AG09309 (cell line): ENCODE measurements at regions not wholly inside any gene's neighbourhood (a gene's known extent, or its start where the extent isn't known, plus 50 kb on each side); places are given as distances from the start of the nearest gene placed in this dataset.
A peak's percentile ranks its signal among the peaks of the same experiment; 100 is the strongest.
"Not testable (repeated sequence)": the region's sequence is repeated elsewhere in the genome, so short reads cannot be mapped to it uniquely, and the experiment has no call there.

ENCODE experiments used
- DNase-seq: peaks from one replicate; pipeline ENCODE4 v3.0.0-alpha.2; 2010; ENCODE audit warnings: low read depth
- H3K4me3 ChIP-seq: 2 replicates; pipeline ENCODE4 v1.5.1; 2011; ENCODE audit warnings: mild to moderate bottlenecking, low read depth, low read length, moderate library complexity; ENCODE audit not compliant: control insufficient read depth
- TF ChIP-seq, protein P1 (sequence below): IDR thresholded peaks from 2 replicates; pipeline ENCODE4 v1.5.1; 2011; ENCODE audit warnings: mild to moderate bottlenecking, low read depth, low read length, inconsistent platforms; ENCODE audit not compliant: insufficient read depth, control insufficient read depth; ENCODE audit errors: missing control alignments

DNA sequence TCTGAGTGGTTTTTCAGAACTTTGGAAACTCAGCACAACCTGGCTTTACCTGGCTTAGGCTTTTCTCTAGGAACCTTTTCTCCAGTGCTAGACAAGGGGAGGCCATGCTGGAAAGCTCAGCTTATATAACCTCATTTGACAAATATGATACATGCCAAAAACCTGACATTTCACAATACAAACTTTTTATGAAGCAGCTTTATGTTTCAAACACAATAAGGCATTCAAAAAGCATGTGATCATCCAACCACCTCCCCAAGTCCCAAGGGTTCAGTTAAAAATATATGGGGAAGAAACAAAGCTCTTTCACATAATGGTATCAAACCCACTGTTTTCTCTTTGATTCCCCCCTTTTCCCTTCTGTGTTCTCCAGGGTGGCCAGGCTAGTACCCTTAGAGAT lies 63.7 kb downstream of the ZC3H11B start:
- no peak overlapping the region for H3K4me3 ChIP-seq
- TF ChIP-seq, protein P1, sequence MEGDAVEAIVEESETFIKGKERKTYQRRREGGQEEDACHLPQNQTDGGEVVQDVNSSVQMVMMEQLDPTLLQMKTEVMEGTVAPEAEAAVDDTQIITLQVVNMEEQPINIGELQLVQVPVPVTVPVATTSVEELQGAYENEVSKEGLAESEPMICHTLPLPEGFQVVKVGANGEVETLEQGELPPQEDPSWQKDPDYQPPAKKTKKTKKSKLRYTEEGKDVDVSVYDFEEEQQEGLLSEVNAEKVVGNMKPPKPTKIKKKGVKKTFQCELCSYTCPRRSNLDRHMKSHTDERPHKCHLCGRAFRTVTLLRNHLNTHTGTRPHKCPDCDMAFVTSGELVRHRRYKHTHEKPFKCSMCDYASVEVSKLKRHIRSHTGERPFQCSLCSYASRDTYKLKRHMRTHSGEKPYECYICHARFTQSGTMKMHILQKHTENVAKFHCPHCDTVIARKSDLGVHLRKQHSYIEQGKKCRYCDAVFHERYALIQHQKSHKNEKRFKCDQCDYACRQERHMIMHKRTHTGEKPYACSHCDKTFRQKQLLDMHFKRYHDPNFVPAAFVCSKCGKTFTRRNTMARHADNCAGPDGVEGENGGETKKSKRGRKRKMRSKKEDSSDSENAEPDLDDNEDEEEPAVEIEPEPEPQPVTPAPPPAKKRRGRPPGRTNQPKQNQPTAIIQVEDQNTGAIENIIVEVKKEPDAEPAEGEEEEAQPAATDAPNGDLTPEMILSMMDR: no peak
- peak; percentile 37 for DNase-seq

DNA sequence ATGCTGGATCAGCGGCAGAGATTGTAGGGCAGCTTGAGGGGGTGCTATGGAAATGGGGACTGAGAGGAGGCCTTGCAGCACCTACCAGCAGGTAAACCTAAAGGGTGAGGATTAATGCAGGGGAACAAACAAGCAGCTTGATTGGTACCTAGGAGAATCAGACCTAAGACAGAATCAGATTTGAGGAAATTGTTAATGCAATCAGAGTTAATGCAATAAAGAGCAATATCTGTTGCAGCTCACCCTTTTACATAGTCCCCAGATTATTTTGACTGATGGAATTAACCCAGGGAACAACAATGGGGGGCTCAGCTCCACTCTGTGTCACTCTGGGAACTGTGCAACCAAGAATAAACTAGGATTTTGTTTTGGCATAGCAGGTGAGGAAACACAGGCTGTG lies 64.5 kb downstream of the ZC3H11B start:
- DNase-seq: no peak
- TF ChIP-seq, protein P1: no peak
- H3K4me3 ChIP-seq: no peak overlapping the region

- DNase-seq, H3K4me3 ChIP-seq: not testable (repeated sequence)
Observed at GRCh38 chr1:219545756-219546155, 67.1 kb downstream of the ZC3H11B start.

GRCh38 chr1:219544163-219544846 lies 68.6 kb downstream of the ZC3H11B start:
- DNase-seq: no peak
- H3K4me3 ChIP-seq: no peak overlapping the region
- TF ChIP-seq, protein P1: peak; percentile 25

DNA sequence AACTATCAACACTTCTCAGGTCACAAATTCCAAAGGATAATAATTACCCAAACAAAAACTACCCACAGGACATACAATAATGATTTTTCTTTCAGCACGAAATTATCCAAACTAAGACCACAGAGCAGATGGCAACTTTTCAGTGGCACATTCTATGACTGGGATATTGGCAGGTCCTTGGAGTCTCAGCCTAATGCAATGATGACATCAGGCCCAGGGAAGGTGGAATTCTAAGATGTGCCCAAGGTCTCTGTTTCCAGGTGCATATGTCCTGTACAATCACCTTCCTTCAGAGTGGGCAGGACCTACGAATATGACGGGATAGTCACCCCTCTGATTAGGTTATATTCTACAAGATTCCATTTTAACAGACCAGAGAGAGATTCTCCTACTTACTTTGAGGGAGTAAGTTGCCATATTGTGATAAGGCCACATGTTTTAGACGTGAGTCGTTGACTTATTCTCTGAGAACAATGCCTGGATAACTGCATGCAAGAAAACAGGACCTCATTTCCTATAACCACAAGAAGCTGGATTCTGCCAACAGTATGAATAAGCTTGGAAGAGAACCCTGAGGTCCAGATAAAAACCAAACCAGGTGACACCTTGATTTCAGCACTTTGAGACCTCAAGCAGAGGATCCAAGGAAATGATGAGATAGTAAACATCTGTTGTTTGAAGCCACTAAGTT lies 69.9 kb downstream of the ZC3H11B start:
- H3K4me3 ChIP-seq: no peak overlapping the region
- TF ChIP-seq, protein P1: no peak
- no peak for DNase-seq

- TF ChIP-seq, protein P1: no peak
- H3K4me3 ChIP-seq: no peak overlapping the region
- no peak for DNase-seq
Observed at GRCh38 chr1:219541946-219542345, 71.0 kb downstream of the ZC3H11B start.

DNA sequence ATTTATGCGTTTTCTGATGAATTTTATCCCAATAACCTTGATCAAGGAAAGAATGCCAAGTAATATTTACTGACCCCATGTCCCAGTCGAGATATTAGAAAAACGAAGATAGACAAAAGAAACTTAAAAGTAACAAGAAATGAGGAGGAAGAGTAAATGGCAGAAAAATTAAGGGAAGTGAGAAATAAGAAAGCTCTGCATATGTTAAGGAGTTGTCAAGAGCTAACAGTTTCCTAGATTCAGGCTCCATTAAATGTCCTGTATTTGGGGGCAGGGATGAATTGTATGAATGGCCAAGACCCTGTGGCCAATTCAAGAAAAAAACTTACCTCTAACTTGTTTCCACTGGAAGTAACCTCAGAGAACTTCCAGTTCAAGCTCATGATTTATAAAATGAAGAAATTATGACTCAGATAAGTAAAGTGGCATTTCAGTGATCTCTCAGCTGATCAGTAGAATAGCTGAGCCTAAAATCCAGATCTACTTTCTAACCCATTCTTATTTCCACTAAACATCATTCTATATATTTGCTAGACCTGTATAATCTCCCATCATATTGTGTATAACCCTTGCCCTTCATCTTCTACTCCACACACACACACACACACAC lies 73.2 kb downstream of the ZC3H11B start:
- TF ChIP-seq, protein P1: no peak
- no peak for DNase-seq
- H3K4me3 ChIP-seq: no peak overlapping the region
